ENCODE measurements at regions not wholly inside any gene's neighbourhood (a gene's known extent, or its start where the extent isn't known, plus 50 kb on each side); places are given as distances from the start of the nearest gene placed in this dataset.

GRCh38 chr2:195606179-195606578 lies 50.8 kb upstream of the SLC39A10 start:
- ATAC-seq (no peak), DNase-seq (no peak)
- Histone ChIP-seq H3K27ac (ENCODE audit: low read length) (no peak overlapping the region), H3K4me3 (ENCODE audit: low read length) (no peak overlapping the region), H3K27me3 (ENCODE audit: control insufficient read depth, insufficient read depth) (no peaks in the 10 kb centered on the region), H3K9me3 (ENCODE audit: control insufficient read depth, low read length) (no peaks in the 10 kb centered on the region), H3K4me1 (ENCODE audit: control insufficient read depth, insufficient read depth, low read length) (no peaks in the 10 kb centered on the region)
- intact Hi-C loops (cut with DNase I): no loop called here

GRCh38 chr2:195604706-195605105 lies 52.3 kb upstream of the SLC39A10 start:
- H3K27me3 ChIP-seq (ENCODE audit: control insufficient read depth, insufficient read depth): no peaks in the 10 kb centered on the region
- H3K27ac ChIP-seq (ENCODE audit: low read length): no peak overlapping the region
- no peaks in the 10 kb centered on the region for H3K4me1 ChIP-seq (ENCODE audit: control insufficient read depth, insufficient read depth, low read length)
- no peak overlapping the region for H3K4me3 ChIP-seq (ENCODE audit: low read length)
- no peaks in the 10 kb centered on the region for H3K9me3 ChIP-seq (ENCODE audit: control insufficient read depth, low read length)
- ATAC-seq (no peak), DNase-seq (no peak)
- WGBS: 77% methylated on average over 5 of the region's 5 CpGs
- intact Hi-C loops (cut with DNase I): no loop called here

- Histone ChIP-seq H3K27ac (ENCODE audit: low read length) (peak overlapping the region; percentile 52), H3K4me3 (ENCODE audit: low read length) (no peak overlapping the region), H3K27me3 (ENCODE audit: control insufficient read depth, insufficient read depth) (no peaks in the 10 kb centered on the region), H3K4me1 (ENCODE audit: control insufficient read depth, insufficient read depth, low read length) (no peaks in the 10 kb centered on the region), H3K9me3 (ENCODE audit: control insufficient read depth, low read length) (no peaks in the 10 kb centered on the region)
- intact Hi-C loops (cut with DNase I): no loop called here
- ATAC-seq (no peak), DNase-seq (no peak)
- WGBS: 80% methylated on average over 4 of the region's 4 CpGs
Observed at GRCh38 chr2:195603998-195604397, 53.0 kb upstream of the SLC39A10 start.

GRCh38 chr2:195603408-195603807 lies 53.6 kb upstream of the SLC39A10 start:
- ATAC-seq: peak; percentile 88 to 91
- peak overlapping the region; percentile 6 for H3K27ac ChIP-seq (ENCODE audit: low read length)
- no peak overlapping the region for H3K4me3 ChIP-seq (ENCODE audit: low read length)
- intact Hi-C loops (cut with DNase I): no loop called here
- WGBS: 67% methylated on average over 4 of the region's 4 CpGs
- H3K9me3 ChIP-seq (ENCODE audit: control insufficient read depth, low read length): no peaks in the 10 kb centered on the region
- H3K27me3 ChIP-seq (ENCODE audit: control insufficient read depth, insufficient read depth): no peaks in the 10 kb centered on the region
- DNase-seq: peak in 1 of 3 donors; percentile 54
- H3K4me1 ChIP-seq (ENCODE audit: control insufficient read depth, insufficient read depth, low read length): no peaks in the 10 kb centered on the region

GRCh38 chr2:195602687-195603086 lies 54.3 kb upstream of the SLC39A10 start:
- intact Hi-C loops (cut with DNase I): no loop called here

GRCh38 chr2:195601361-195601760 lies 55.7 kb upstream of the SLC39A10 start:
- ATAC-seq: no peak
- H3K4me3 ChIP-seq (ENCODE audit: low read length): no peak overlapping the region
- no peaks in the 10 kb centered on the region for H3K27me3 ChIP-seq (ENCODE audit: control insufficient read depth, insufficient read depth)
- H3K27ac ChIP-seq (ENCODE audit: low read length): no peak overlapping the region
- intact Hi-C loops (cut with DNase I): no loop called here
- no peak for DNase-seq
- H3K4me1 ChIP-seq (ENCODE audit: control insufficient read depth, insufficient read depth, low read length): no peaks in the 10 kb centered on the region
- no peaks in the 10 kb centered on the region for H3K9me3 ChIP-seq (ENCODE audit: control insufficient read depth, low read length)
- WGBS: 63% methylated on average over 6 of the region's 6 CpGs

More at GRCh38 chr2:195602687-195603086, 54.3 kb upstream of the SLC39A10 start:
- H3K9me3 ChIP-seq (ENCODE audit: control insufficient read depth, low read length): no peaks in the 10 kb centered on the region
- H3K4me3 ChIP-seq (ENCODE audit: low read length): no peak overlapping the region
- WGBS: 54% methylated on average over 7 of the region's 7 CpGs
- no peak for DNase-seq
- peak; percentile 46 to 60 for ATAC-seq
- H3K27ac ChIP-seq (ENCODE audit: low read length): peak overlapping the region; percentile 48
- no peaks in the 10 kb centered on the region for H3K27me3 ChIP-seq (ENCODE audit: control insufficient read depth, insufficient read depth)
- H3K4me1 ChIP-seq (ENCODE audit: control insufficient read depth, insufficient read depth, low read length): no peaks in the 10 kb centered on the region

- ATAC-seq (no peak), DNase-seq (no peak)
- Histone ChIP-seq H3K27me3 (ENCODE audit: control insufficient read depth, insufficient read depth) (no peaks in the 10 kb centered on the region), H3K4me1 (ENCODE audit: control insufficient read depth, insufficient read depth, low read length) (no peaks in the 10 kb centered on the region), H3K4me3 (ENCODE audit: low read length) (no peak overlapping the region), H3K9me3 (ENCODE audit: control insufficient read depth, low read length) (no peaks in the 10 kb centered on the region), H3K27ac (ENCODE audit: low read length) (no peak overlapping the region)
- intact Hi-C loops (cut with DNase I): no loop called here
Observed at GRCh38 chr2:195600778-195601177, 56.2 kb upstream of the SLC39A10 start.

GRCh38 chr2:195596840-195597239 lies 60.2 kb upstream of the SLC39A10 start:
- Histone ChIP-seq H3K27me3 (ENCODE audit: control insufficient read depth, insufficient read depth) (no peaks in the 10 kb centered on the region), H3K27ac (ENCODE audit: low read length) (no peak overlapping the region), H3K4me3 (ENCODE audit: low read length) (no peak overlapping the region), H3K9me3 (ENCODE audit: control insufficient read depth, low read length) (no peaks in the 10 kb centered on the region), H3K4me1 (ENCODE audit: control insufficient read depth, insufficient read depth, low read length) (no peaks in the 10 kb centered on the region)
- DNase-seq (no peak), ATAC-seq (no peak)
- intact Hi-C loops (cut with DNase I): no loop called here
- WGBS: 83% methylated on average over 3 of the region's 3 CpGs

- Histone ChIP-seq H3K9me3 (ENCODE audit: control insufficient read depth, low read length) (no peaks in the 10 kb centered on the region), H3K27ac (ENCODE audit: low read length) (no peak overlapping the region), H3K4me3 (ENCODE audit: low read length) (no peak overlapping the region), H3K4me1 (ENCODE audit: control insufficient read depth, insufficient read depth, low read length) (peaks cover 2% of the 10 kb centered on the region), H3K27me3 (ENCODE audit: control insufficient read depth, insufficient read depth) (no peaks in the 10 kb centered on the region)
- ATAC-seq: no peak
- no peak for DNase-seq
- intact Hi-C loops (cut with DNase I): no loop called here
- WGBS: 84% methylated on average over 6 of the region's 6 CpGs
Observed at GRCh38 chr2:195595825-195596224, 61.2 kb upstream of the SLC39A10 start.

- H3K4me1 ChIP-seq (ENCODE audit: control insufficient read depth, insufficient read depth, low read length): peaks cover 3% of the 10 kb centered on the region
- intact Hi-C loops (cut with DNase I): no loop called here
- no peak for DNase-seq
- H3K27me3 ChIP-seq (ENCODE audit: control insufficient read depth, insufficient read depth): no peaks in the 10 kb centered on the region
- 76% methylated on average over 4 of the region's 4 CpGs for WGBS
- no peak overlapping the region for H3K4me3 ChIP-seq (ENCODE audit: low read length)
- H3K27ac ChIP-seq (ENCODE audit: low read length): no peak overlapping the region
- ATAC-seq: no peak
- no peaks in the 10 kb centered on the region for H3K9me3 ChIP-seq (ENCODE audit: control insufficient read depth, low read length)
Observed at GRCh38 chr2:195594919-195595694, 61.9 kb upstream of the SLC39A10 start.

- intact Hi-C loops (cut with DNase I): no loop called here
- no peak for DNase-seq
Observed at GRCh38 chr2:195594248-195594647, 62.8 kb upstream of the SLC39A10 start.

GRCh38 chr2:195592105-195592504 lies 64.9 kb upstream of the SLC39A10 start:
- intact Hi-C loops (cut with DNase I): no loop called here

More at GRCh38 chr2:195594248-195594647, 62.8 kb upstream of the SLC39A10 start:
- H3K4me3 ChIP-seq (ENCODE audit: low read length): no peak overlapping the region
- ATAC-seq: no peak
- H3K27me3 ChIP-seq (ENCODE audit: control insufficient read depth, insufficient read depth): no peaks in the 10 kb centered on the region
- H3K4me1 ChIP-seq (ENCODE audit: control insufficient read depth, insufficient read depth, low read length): peaks cover 3% of the 10 kb centered on the region
- H3K9me3 ChIP-seq (ENCODE audit: control insufficient read depth, low read length): no peaks in the 10 kb centered on the region
- 57% methylated on average over 3 of the region's 3 CpGs for WGBS
- H3K27ac ChIP-seq (ENCODE audit: low read length): no peak overlapping the region

More at GRCh38 chr2:195592105-195592504, 64.9 kb upstream of the SLC39A10 start:
- no peaks in the 10 kb centered on the region for H3K9me3 ChIP-seq (ENCODE audit: control insufficient read depth, low read length)
- no peak overlapping the region for H3K27ac ChIP-seq (ENCODE audit: low read length)
- H3K4me1 ChIP-seq (ENCODE audit: control insufficient read depth, insufficient read depth, low read length): peaks cover 3% of the 10 kb centered on the region
- no peaks in the 10 kb centered on the region for H3K27me3 ChIP-seq (ENCODE audit: control insufficient read depth, insufficient read depth)
- DNase-seq: no peak
- no peak for ATAC-seq
- 82% methylated on average over 2 of the region's 2 CpGs for WGBS
- no peak overlapping the region for H3K4me3 ChIP-seq (ENCODE audit: low read length)
